ACHN (cell line): ENCODE measurements at regions not wholly inside any gene's neighbourhood (a gene's known extent, or its start where the extent isn't known, plus 50 kb on each side); places are given as distances from the start of the nearest gene placed in this dataset.
"Not testable (repeated sequence)": the region's sequence is repeated elsewhere in the genome, so short reads cannot be mapped to it uniquely, and the experiment has no call there.

Source experiments
- DNase-seq: peaks from one replicate; pipeline ENCODE4 v3.0.0-alpha.2; 2015
- in situ Hi-C: cut with HindIII; loops from 2 replicates; pipeline ENCODE4 v1.10.0; 2017; ENCODE audit warnings: low sequenced_read_pairs, low pct_ligation_motif_present, low pct_unique_long_range_greater_than_20kb

DNA sequence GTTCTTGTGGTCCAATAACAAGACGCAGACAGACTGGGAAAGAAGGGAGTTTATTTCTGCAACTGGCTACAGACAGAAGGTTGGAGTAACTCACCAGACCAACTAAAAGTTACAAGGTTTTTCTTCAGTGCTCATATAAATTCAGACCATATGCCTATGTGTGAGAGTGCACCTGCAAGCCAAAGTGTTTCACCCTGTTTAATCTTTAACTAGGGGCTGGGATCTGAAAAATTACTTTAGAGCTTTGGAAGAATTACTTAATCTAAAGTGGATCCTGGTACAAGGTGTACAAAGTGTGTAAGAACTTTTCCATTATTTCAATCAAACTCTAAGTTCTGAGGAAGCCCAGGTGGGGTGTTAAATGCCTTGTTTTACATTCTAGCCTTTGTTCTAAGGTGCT, 930.6 kb downstream of the PCDH11X start:
- DNase-seq, in situ Hi-C loops: not testable (repeated sequence)
